Panc1 (cell line): ENCODE measurements at regions not wholly inside any gene's neighbourhood (a gene's known extent, or its start where the extent isn't known, plus 50 kb on each side); places are given as distances from the start of the nearest gene placed in this dataset.

Source experiments
- ATAC-seq: fragments of 200-7000 bp; cut with Tn5 transposase; 2 replicates; pipeline ENCODE4 v1.9.1; 2020; ENCODE audit warnings: mild to moderate bottlenecking, moderate library complexity
- BruUV-seq: library from RNA; stranded (reverse); fragments of 400-500 nt; replicated peaks from 2 replicates; lab custom pipeline; 2021; lab: Mats Ljungman, UMichigan
- CTCF ChIA-PET: fragments of 300-600 bp; sonication (Branson Sonifier 250); formaldehyde crosslinking; loops from one replicate; lab custom pipeline; 2022; ENCODE audit warnings: antibody characterized with exemption; lab: Charles Lee
- POLR2A ChIA-PET: fragments of 300-600 bp; sonication (Branson Sonifier 250); formaldehyde crosslinking; loops from one replicate; lab custom pipeline; 2022; ENCODE audit warnings: antibody characterized with exemption; lab: Charles Lee
- DNase-seq: peaks from one replicate; pipeline ENCODE4 v3.0.0-alpha.2; 2010; ENCODE audit warnings: low read depth, low spot score
- H3K27ac ChIP-seq: 2 replicates; pipeline ENCODE4 v1.5.1; 2011; ENCODE audit warnings: mild to moderate bottlenecking, low read length, inconsistent platforms
- H3K27me3 ChIP-seq: fragments of 200-500 bp; sonication (Bioruptor generic); 2 replicates; pipeline ENCODE4 v1.6.0; 2014; ENCODE audit warnings: low read length, inconsistent platforms; ENCODE audit not compliant: control insufficient read depth, insufficient read depth
- H3K36me3 ChIP-seq: fragments of 200-500 bp; sonication (Bioruptor generic); 2 replicates; pipeline ENCODE4 v1.5.1; 2014; ENCODE audit warnings: inconsistent platforms, mild to moderate bottlenecking, low read length, moderate library complexity; ENCODE audit not compliant: control insufficient read depth, insufficient read depth
- H3K4me1 ChIP-seq: 2 replicates; pipeline ENCODE4 v1.5.1; 2011; ENCODE audit warnings: inconsistent platforms, mild to moderate bottlenecking, low read length, moderate library complexity; ENCODE audit not compliant: control insufficient read depth, insufficient read depth
- H3K4me3 ChIP-seq, 2 experiments: 2 replicates each; pipeline ENCODE4 v1.5.1; 2011 to 2012; ENCODE audit warnings: low read depth in 2 of 2, low read length in 2 of 2, mild to moderate bottlenecking in 2 of 2, inconsistent platforms in 1 of 2, moderate library complexity in 1 of 2
- H3K9me3 ChIP-seq: fragments of 200-500 bp; sonication (Bioruptor generic); 2 replicates; pipeline ENCODE4 v1.5.1; 2014; ENCODE audit warnings: low read depth, mild to moderate bottlenecking, inconsistent platforms, low read length, moderate library complexity; ENCODE audit not compliant: control insufficient read depth, insufficient read depth
- POLR2AphosphoS5 ChIP-seq: IDR thresholded peaks from 2 replicates; pipeline ENCODE4 v1.6.1; 2012; ENCODE audit warnings: mild to moderate bottlenecking, low read depth, low read length, moderate library complexity
- SIN3A ChIP-seq: IDR thresholded peaks from 2 replicates; pipeline ENCODE4 v1.6.1; 2012; ENCODE audit warnings: low read depth, mild to moderate bottlenecking, low read length, moderate library complexity, borderline replicate concordance; ENCODE audit not compliant: insufficient read depth
- TCF7L2 ChIP-seq: IDR thresholded peaks from 2 replicates; pipeline ENCODE4 v1.6.1; 2011; ENCODE audit warnings: mild to moderate bottlenecking, low read depth, low read length, inconsistent platforms
- in situ Hi-C: cut with HindIII; loops from 2 replicates; pipeline ENCODE4 v1.10.0; 2016; ENCODE audit warnings: low sequenced_read_pairs, low pct_unique_long_range_greater_than_20kb
- intact Hi-C: fragments of 100-400 bp; cut with micrococcal nuclease; formaldehyde crosslinking; loops from one replicate; pipeline ENCODE4 v1.10.0; 2022; ENCODE audit not compliant: unreplicated experiment
- TF ChIP-seq, protein P1 (sequence below), 2 experiments: IDR thresholded peaks; 2 replicates each; pipeline ENCODE4 v1.6.1; 2011 to 2012; ENCODE audit warnings: low read depth in 2 of 2, control low read depth in 1 of 2, low read length in 1 of 2, mild to moderate bottlenecking in 1 of 2, moderate library complexity in 1 of 2; ENCODE audit not compliant: insufficient read depth in 1 of 2
- TF ChIP-seq, protein P2 (sequence below): fragments of 450-650 bp; IDR thresholded peaks from 2 replicates; pipeline ENCODE4 v1.5.1; 2017; ENCODE audit warnings: mild to moderate bottlenecking

DNA sequence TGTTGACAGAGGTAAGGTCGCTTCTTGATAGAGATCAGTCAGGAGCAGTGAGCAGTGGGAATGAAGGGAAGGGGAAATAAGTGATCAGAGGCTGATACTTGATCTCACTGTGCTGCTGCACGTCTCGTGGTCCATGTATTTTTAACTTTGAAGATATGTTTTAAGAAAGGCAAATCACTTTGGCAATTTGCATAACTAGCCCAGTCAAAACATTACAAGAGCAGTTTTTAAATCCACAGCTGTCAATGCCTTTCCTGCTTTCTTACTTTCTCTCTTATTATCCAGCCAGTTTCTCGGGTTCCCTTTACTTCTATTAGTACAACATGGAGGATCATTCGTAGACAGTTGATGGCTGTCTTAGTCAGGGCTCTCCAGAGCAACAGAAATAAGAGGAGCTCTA is 472.8 kb downstream of the TMA16 start:
- ChIA-PET POLR2A (no interaction called here), CTCF (no interaction called here)
- in situ Hi-C loops (no loop called here), intact Hi-C loops (no loop called here)
- no peaks in the 10 kb centered on the region for H3K36me3 ChIP-seq
- no peak overlapping the region for H3K4me3 ChIP-seq
- H3K27ac ChIP-seq: no peak overlapping the region
- no peaks in the 10 kb centered on the region for H3K9me3 ChIP-seq
- H3K4me1 ChIP-seq: no peaks in the 10 kb centered on the region
- DNase-seq (no peak), ATAC-seq (no peak)
- no peak for TF ChIP-seq TCF7L2
- TF ChIP-seq, protein P1, sequence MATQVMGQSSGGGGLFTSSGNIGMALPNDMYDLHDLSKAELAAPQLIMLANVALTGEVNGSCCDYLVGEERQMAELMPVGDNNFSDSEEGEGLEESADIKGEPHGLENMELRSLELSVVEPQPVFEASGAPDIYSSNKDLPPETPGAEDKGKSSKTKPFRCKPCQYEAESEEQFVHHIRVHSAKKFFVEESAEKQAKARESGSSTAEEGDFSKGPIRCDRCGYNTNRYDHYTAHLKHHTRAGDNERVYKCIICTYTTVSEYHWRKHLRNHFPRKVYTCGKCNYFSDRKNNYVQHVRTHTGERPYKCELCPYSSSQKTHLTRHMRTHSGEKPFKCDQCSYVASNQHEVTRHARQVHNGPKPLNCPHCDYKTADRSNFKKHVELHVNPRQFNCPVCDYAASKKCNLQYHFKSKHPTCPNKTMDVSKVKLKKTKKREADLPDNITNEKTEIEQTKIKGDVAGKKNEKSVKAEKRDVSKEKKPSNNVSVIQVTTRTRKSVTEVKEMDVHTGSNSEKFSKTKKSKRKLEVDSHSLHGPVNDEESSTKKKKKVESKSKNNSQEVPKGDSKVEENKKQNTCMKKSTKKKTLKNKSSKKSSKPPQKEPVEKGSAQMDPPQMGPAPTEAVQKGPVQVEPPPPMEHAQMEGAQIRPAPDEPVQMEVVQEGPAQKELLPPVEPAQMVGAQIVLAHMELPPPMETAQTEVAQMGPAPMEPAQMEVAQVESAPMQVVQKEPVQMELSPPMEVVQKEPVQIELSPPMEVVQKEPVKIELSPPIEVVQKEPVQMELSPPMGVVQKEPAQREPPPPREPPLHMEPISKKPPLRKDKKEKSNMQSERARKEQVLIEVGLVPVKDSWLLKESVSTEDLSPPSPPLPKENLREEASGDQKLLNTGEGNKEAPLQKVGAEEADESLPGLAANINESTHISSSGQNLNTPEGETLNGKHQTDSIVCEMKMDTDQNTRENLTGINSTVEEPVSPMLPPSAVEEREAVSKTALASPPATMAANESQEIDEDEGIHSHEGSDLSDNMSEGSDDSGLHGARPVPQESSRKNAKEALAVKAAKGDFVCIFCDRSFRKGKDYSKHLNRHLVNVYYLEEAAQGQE (IDR thresholded peaks at IDR 0.05; ENCODE audit: insufficient read depth in 1 of 2, low read depth in 2 of 2, low read length in 1 of 2): no peak
- no peak for TF ChIP-seq SIN3A
- TF ChIP-seq POLR2AphosphoS5: no peak
- TF ChIP-seq, protein P2, sequence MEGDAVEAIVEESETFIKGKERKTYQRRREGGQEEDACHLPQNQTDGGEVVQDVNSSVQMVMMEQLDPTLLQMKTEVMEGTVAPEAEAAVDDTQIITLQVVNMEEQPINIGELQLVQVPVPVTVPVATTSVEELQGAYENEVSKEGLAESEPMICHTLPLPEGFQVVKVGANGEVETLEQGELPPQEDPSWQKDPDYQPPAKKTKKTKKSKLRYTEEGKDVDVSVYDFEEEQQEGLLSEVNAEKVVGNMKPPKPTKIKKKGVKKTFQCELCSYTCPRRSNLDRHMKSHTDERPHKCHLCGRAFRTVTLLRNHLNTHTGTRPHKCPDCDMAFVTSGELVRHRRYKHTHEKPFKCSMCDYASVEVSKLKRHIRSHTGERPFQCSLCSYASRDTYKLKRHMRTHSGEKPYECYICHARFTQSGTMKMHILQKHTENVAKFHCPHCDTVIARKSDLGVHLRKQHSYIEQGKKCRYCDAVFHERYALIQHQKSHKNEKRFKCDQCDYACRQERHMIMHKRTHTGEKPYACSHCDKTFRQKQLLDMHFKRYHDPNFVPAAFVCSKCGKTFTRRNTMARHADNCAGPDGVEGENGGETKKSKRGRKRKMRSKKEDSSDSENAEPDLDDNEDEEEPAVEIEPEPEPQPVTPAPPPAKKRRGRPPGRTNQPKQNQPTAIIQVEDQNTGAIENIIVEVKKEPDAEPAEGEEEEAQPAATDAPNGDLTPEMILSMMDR: no peak
- no TSS peak for BruUV-seq
- no peaks in the 10 kb centered on the region for H3K27me3 ChIP-seq

DNA sequence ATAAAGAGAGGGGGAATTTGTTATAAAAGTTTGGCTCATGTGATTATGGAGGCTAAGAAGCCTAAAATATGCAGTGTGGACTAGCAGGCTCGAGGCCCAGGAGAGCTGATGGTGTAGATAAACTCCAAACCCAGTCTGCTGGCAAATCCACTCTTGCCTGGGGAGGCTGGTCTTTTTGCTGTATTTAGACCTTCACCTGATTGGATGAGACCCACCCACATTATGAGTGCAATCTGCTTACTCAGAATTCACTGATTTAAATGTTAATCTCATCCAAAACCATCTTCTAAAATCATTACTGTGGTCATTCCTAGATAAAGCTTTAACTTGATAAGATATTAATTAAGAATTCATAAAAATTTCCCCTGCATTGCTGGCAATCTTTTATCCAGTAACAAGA is 473.2 kb downstream of the TMA16 start:
- H3K4me1 ChIP-seq: no peaks in the 10 kb centered on the region
- no peak for DNase-seq
- no peak for ATAC-seq
- POLR2A ChIA-PET: no interaction called here
- no peak overlapping the region for H3K27ac ChIP-seq
- H3K27me3 ChIP-seq: no peaks in the 10 kb centered on the region
- H3K36me3 ChIP-seq: no peaks in the 10 kb centered on the region
- in situ Hi-C loops: no loop called here
- BruUV-seq: no TSS peak
- intact Hi-C loops: no loop called here
- no peak overlapping the region for H3K4me3 ChIP-seq
- TF ChIP-seq, protein P1 (IDR thresholded peaks at IDR 0.05; ENCODE audit: insufficient read depth in 1 of 2, low read depth in 2 of 2, low read length in 1 of 2): no peak
- TF ChIP-seq SIN3A: no peak
- TF ChIP-seq POLR2AphosphoS5: no peak
- TF ChIP-seq, protein P2: no peak
- TF ChIP-seq TCF7L2: no peak
- CTCF ChIA-PET: no interaction called here
- no peaks in the 10 kb centered on the region for H3K9me3 ChIP-seq
